Psoas muscle (tissue), 7 donors: ENCODE measurements at regions not wholly inside any gene's neighbourhood (a gene's known extent, or its start where the extent isn't known, plus 50 kb on each side); places are given as distances from the start of the nearest gene placed in this dataset.
"Not testable (repeated sequence)": the region's sequence is repeated elsewhere in the genome, so short reads cannot be mapped to it uniquely, and the experiment has no call there.

Experiments
- ATAC-seq, 4 donors: fragments of 200-7000 bp; cut with Tn5 transposase; one replicate each; pipeline ENCODE4 v1.9.1; 2020; ENCODE audit warnings: moderate library complexity in 3 of 4, mild to moderate bottlenecking in 2 of 4
- DNase-seq, 2 donors: peaks; one replicate each; pipeline ENCODE4 v3.0.0-alpha.2; 2020
- H3K27ac ChIP-seq: fragments of 200-600 bp; one replicate; pipeline ENCODE4 v1.8.0; 2022
- H3K27me3 ChIP-seq, 3 donors: fragments of 200-600 bp in 1 of 3; one replicate each; pipeline versions ENCODE4 v1.6.1 to v1.8.0; 2013 to 2022; ENCODE audit warnings: low read length in 2 of 3, mild to moderate bottlenecking in 2 of 3, moderate library complexity in 1 of 3; ENCODE audit not compliant: insufficient read depth in 3 of 3
- H3K36me3 ChIP-seq, 2 donors: fragments of 200-600 bp in 1 of 2; one replicate each; pipeline versions ENCODE4 v1.6.1 to v1.8.0; 2013 to 2022; ENCODE audit warnings: low read depth in 1 of 2, mild to moderate bottlenecking in 1 of 2, moderate library complexity in 1 of 2; ENCODE audit not compliant: insufficient read depth in 1 of 2
- H3K4me1 ChIP-seq: fragments of 200-600 bp; one replicate; pipeline ENCODE4 v1.8.0; 2022
- H3K4me3 ChIP-seq: fragments of 200-600 bp; one replicate; pipeline ENCODE4 v1.8.0; 2022; ENCODE audit warnings: mild to moderate bottlenecking
- H3K9me3 ChIP-seq: fragments of 200-600 bp; one replicate; pipeline ENCODE4 v1.8.0; 2022
- CTCF ChIP-seq: fragments of 200-600 bp; IDR thresholded peaks from one replicate; pipeline ENCODE4 v1.8.0; 2022; ENCODE audit warnings: antibody characterized with exemption
- WGBS, 3 donors: extraction: QIAGEN DNeasy Blood & Tissue Kit; methylation state at CpG; one replicate each; pipeline versions ENCODE4 v1.1.6 to v1.1.7; 2013; 5-methylcytosine and 5-hydroxymethylcytosine counted together
- intact Hi-C, 2 donors: fragments of 100-400 bp; cut with DNase I; formaldehyde crosslinking; loops; one replicate each; pipeline versions ENCODE4 v1.11.0 to v1.14.2; 2022
- donor health status: healthy with polysubstance abuse.
- donor health status: DM: no; HTN: no; CAD: no; lungs with moderate emphysema.
- donor health status: Bipolar disorder and iron deficiency.
- donor health status: healthy.
- donor health status: DM: yes; HTN: yes; CAD: no.
- donor health status: DM: no; HTN: no; CAD: no.
- donor health status: DM: yes; HTN: yes; CAD: no.

- 82 to 91% (median 82%) methylated on average over 1 to 2 of the region's 2 CpGs for WGBS, 3 donors
Observed at GRCh38 chr11:3583476-3583875, 58.3 kb downstream of the ART5 start.

GRCh38 chr11:3581389-3581725, 60.4 kb downstream of the ART5 start:
- H3K27me3 ChIP-seq, H3K27ac ChIP-seq, H3K36me3 ChIP-seq, ATAC-seq, H3K4me1 ChIP-seq, DNase-seq, H3K9me3 ChIP-seq, H3K4me3 ChIP-seq: not testable (repeated sequence)
- WGBS, 3 donors, result 41 to 49% (median 46%) methylated on average over 8 to 10 of the region's 10 CpGs
- intact Hi-C loops, result loop anchor here in 1 of 2 donors (10.0 kb wide), 1 partner anchor 127 kb away; no protein-coding TSS in a partner anchor

More at GRCh38 chr11:3583476-3583875, 58.3 kb downstream of the ART5 start:
- not testable (repeated sequence) for H3K27ac ChIP-seq, H3K4me3 ChIP-seq, H3K4me1 ChIP-seq, H3K27me3 ChIP-seq, DNase-seq, H3K9me3 ChIP-seq, ATAC-seq, H3K36me3 ChIP-seq
- intact Hi-C loops, result loop anchor here in 1 of 2 donors (10.0 kb wide), 1 partner anchor 129 kb away; no protein-coding TSS in a partner anchor

GRCh38 chr11:3580487-3581388, 61.1 kb downstream of the ART5 start:
- not testable (repeated sequence) for H3K9me3 ChIP-seq, H3K4me1 ChIP-seq, H3K27me3 ChIP-seq, H3K27ac ChIP-seq, H3K36me3 ChIP-seq
- ATAC-seq, result peak in 1 of 4 donors; percentile 48
- WGBS, 3 donors, result 0 to 1% (median 1%) methylated on average over 28 to 92 of the region's 92 CpGs
- intact Hi-C loops, result loop anchor here in 1 of 2 donors (10.0 kb wide), 1 partner anchor 126 kb away; no protein-coding TSS in a partner anchor
- peak; percentile 47 to 72 for DNase-seq
- TF ChIP-seq CTCF, result peak; percentile 80
- peak overlapping the region; percentile 50 for H3K4me3 ChIP-seq

- intact Hi-C loops, result loop anchor here in 1 of 2 donors (10.0 kb wide), 1 partner anchor 125 kb away; no protein-coding TSS in a partner anchor
- not testable (repeated sequence) for DNase-seq, ATAC-seq, H3K4me3 ChIP-seq, H3K27me3 ChIP-seq, H3K4me1 ChIP-seq, H3K27ac ChIP-seq, H3K36me3 ChIP-seq, H3K9me3 ChIP-seq
- 62 to 67% (median 63%) methylated on average over 23 to 27 of the region's 29 CpGs for WGBS, 3 donors
Observed at GRCh38 chr11:3579600-3580459, 62.0 kb downstream of the ART5 start.

- H3K27ac ChIP-seq, H3K27me3 ChIP-seq, ATAC-seq, H3K4me1 ChIP-seq, H3K36me3 ChIP-seq, H3K9me3 ChIP-seq, DNase-seq, H3K4me3 ChIP-seq, intact Hi-C loops: not testable (repeated sequence)
- WGBS, 3 donors, result 48 to 56% (median 50%) methylated on average over 12 of the region's 12 CpGs
Observed at GRCh38 chr11:3576066-3576604, 65.7 kb downstream of the ART5 start.

GRCh38 chr11:3572976-3573647, 68.7 kb downstream of the ART5 start:
- H3K4me3 ChIP-seq, DNase-seq, H3K27ac ChIP-seq, H3K4me1 ChIP-seq, ATAC-seq, H3K36me3 ChIP-seq, H3K27me3 ChIP-seq, H3K9me3 ChIP-seq, intact Hi-C loops: not testable (repeated sequence)
- WGBS, 3 donors, result 82% methylated on average over 7 of the region's 7 CpGs

GRCh38 chr11:3571752-3572151, 70.0 kb downstream of the ART5 start:
- H3K36me3 ChIP-seq, H3K27me3 ChIP-seq, ATAC-seq, H3K27ac ChIP-seq, intact Hi-C loops, H3K4me1 ChIP-seq, H3K9me3 ChIP-seq, DNase-seq, H3K4me3 ChIP-seq: not testable (repeated sequence)
- 70 to 96% (median 94%) methylated on average over 2 of the region's 2 CpGs for WGBS, 3 donors

- DNase-seq, H3K9me3 ChIP-seq, H3K4me3 ChIP-seq, H3K4me1 ChIP-seq, H3K27ac ChIP-seq, ATAC-seq, intact Hi-C loops, H3K36me3 ChIP-seq, H3K27me3 ChIP-seq: not testable (repeated sequence)
- 67 to 90% (median 81%) methylated on average over 1 to 3 of the region's 3 CpGs for WGBS, 3 donors
Observed at GRCh38 chr11:3565838-3566237, 76.0 kb downstream of the ART5 start.

GRCh38 chr11:3564383-3564782, 77.4 kb downstream of the ART5 start:
- H3K36me3 ChIP-seq, H3K4me1 ChIP-seq, ATAC-seq, H3K27ac ChIP-seq, H3K4me3 ChIP-seq, H3K27me3 ChIP-seq, DNase-seq, intact Hi-C loops, H3K9me3 ChIP-seq: not testable (repeated sequence)
- 0 to 3% (median 0%) methylated on average over 1 of the region's 1 CpG for WGBS, 3 donors
